ENCODE measurements at regions not wholly inside any gene's neighbourhood (a gene's known extent, or its start where the extent isn't known, plus 50 kb on each side); places are given as distances from the start of the nearest gene placed in this dataset.

GRCh38 chr13:74796157-74796556, 662.0 kb upstream of the KLF12 start:
- TF ChIP-seq CTCF (IDR thresholded peaks at IDR 0.05) = no peak
- intact Hi-C loops (cut with DNase I) = no loop called here

GRCh38 chr13:74795526-74795925, 661.3 kb upstream of the KLF12 start:
- H3K36me3 ChIP-seq = no peaks in the 10 kb centered on the region
- H3K4me1 ChIP-seq = no peaks in the 10 kb centered on the region
- intact Hi-C loops (cut with DNase I) = no loop called here
- no peaks in the 10 kb centered on the region for H3K27me3 ChIP-seq (ENCODE audit: low read depth)
- ATAC-seq = no peak
- TF ChIP-seq CTCF (IDR thresholded peaks at IDR 0.05) = no peak
- H3K4me3 ChIP-seq = no peak overlapping the region
- H3K9me3 ChIP-seq = no peaks in the 10 kb centered on the region
- no peak for DNase-seq
- no peak overlapping the region for H3K27ac ChIP-seq

More at GRCh38 chr13:74796157-74796556, 662.0 kb upstream of the KLF12 start:
- ATAC-seq (no peak), DNase-seq (no peak)
- Histone ChIP-seq H3K36me3 (no peaks in the 10 kb centered on the region), H3K27ac (no peak overlapping the region), H3K4me3 (no peak overlapping the region), H3K4me1 (no peaks in the 10 kb centered on the region), H3K9me3 (no peaks in the 10 kb centered on the region), H3K27me3 (ENCODE audit: low read depth) (no peaks in the 10 kb centered on the region)

- no peak for TF ChIP-seq CTCF (IDR thresholded peaks at IDR 0.05)
- ATAC-seq (no peak), DNase-seq (no peak)
- H3K27me3 ChIP-seq (ENCODE audit: low read depth) = no peaks in the 10 kb centered on the region
- no peak overlapping the region for H3K4me3 ChIP-seq
- no peaks in the 10 kb centered on the region for H3K4me1 ChIP-seq
- no peak overlapping the region for H3K27ac ChIP-seq
- H3K9me3 ChIP-seq = no peaks in the 10 kb centered on the region
- no peaks in the 10 kb centered on the region for H3K36me3 ChIP-seq
- intact Hi-C loops (cut with DNase I) = no loop called here
Measured at GRCh38 chr13:74794582-74794981, 660.4 kb upstream of the KLF12 start.

GRCh38 chr13:74794147-74794546, 659.9 kb upstream of the KLF12 start:
- intact Hi-C loops (cut with DNase I) = no loop called here
- DNase-seq (no peak), ATAC-seq (no peak)
- no peaks in the 10 kb centered on the region for H3K36me3 ChIP-seq
- H3K27me3 ChIP-seq (ENCODE audit: low read depth) = no peaks in the 10 kb centered on the region
- H3K9me3 ChIP-seq = no peaks in the 10 kb centered on the region
- no peak overlapping the region for H3K4me3 ChIP-seq
- H3K27ac ChIP-seq = no peak overlapping the region
- no peak for TF ChIP-seq CTCF (IDR thresholded peaks at IDR 0.05)
- H3K4me1 ChIP-seq = no peaks in the 10 kb centered on the region

GRCh38 chr13:74784959-74785358, 650.8 kb upstream of the KLF12 start:
- no peaks in the 10 kb centered on the region for H3K9me3 ChIP-seq

More at GRCh38 chr13:74784959-74785358, 650.8 kb upstream of the KLF12 start:
- Histone ChIP-seq H3K27me3 (ENCODE audit: low read depth) (no peaks in the 10 kb centered on the region), H3K36me3 (no peaks in the 10 kb centered on the region), H3K4me3 (no peak overlapping the region), H3K27ac (no peak overlapping the region), H3K4me1 (no peaks in the 10 kb centered on the region)
- TF ChIP-seq CTCF (IDR thresholded peaks at IDR 0.05) = no peak
- intact Hi-C loops (cut with DNase I) = no loop called here
- ATAC-seq = no peak
- DNase-seq = no peak

Measured in lower lobe of right lung (tissue), 2 donors.